Activated naive CD4-positive, alpha-beta T cell treated with anti-CD3 and anti-CD28 coated beads for 36 hours (primary cell): ENCODE measurements at regions not wholly inside any gene's neighbourhood (a gene's known extent, or its start where the extent isn't known, plus 50 kb on each side); places are given as distances from the start of the nearest gene placed in this dataset.

ENCODE experiments used
- CTCF ChIA-PET: fragments of 350-600 bp; sonication (Branson Sonifier 250); formaldehyde crosslinking; loops from one replicate; lab custom pipeline; 2021; ENCODE audit warnings: antibody characterized with exemption; lab: Charles Lee
- DNase-seq: peaks from one replicate; pipeline ENCODE4 v3.0.0-alpha.2; 2020
- H3K27ac Mint-ChIP-seq: one replicate; pipeline ENCODE4 v1.8.0; 2021; ENCODE audit warnings: mild to moderate bottlenecking, mixed read lengths
- H3K27me3 Mint-ChIP-seq: one replicate; pipeline ENCODE4 v1.8.0; 2021; ENCODE audit warnings: low read depth, mixed read lengths
- H3K36me3 Mint-ChIP-seq: one replicate; pipeline ENCODE4 v1.8.0; 2021; ENCODE audit warnings: low read depth, mixed read lengths
- H3K4me1 Mint-ChIP-seq: one replicate; pipeline ENCODE4 v1.8.0; 2021; ENCODE audit warnings: low read depth, mixed read lengths
- H3K4me3 Mint-ChIP-seq: one replicate; pipeline ENCODE4 v1.8.0; 2021; ENCODE audit warnings: mild to moderate bottlenecking, moderate library complexity, mixed read lengths
- H3K9me3 Mint-ChIP-seq: one replicate; pipeline ENCODE4 v1.8.0; 2021; ENCODE audit warnings: mixed read lengths
- intact Hi-C: fragments of 100-400 bp; cut with micrococcal nuclease; formaldehyde crosslinking; loops from one replicate; pipeline ENCODE4 v1.15.1; 2023

- Mint-ChIP-seq H3K9me3 (no peaks in the 10 kb centered on the region), H3K27me3 (peaks cover 5% of the 10 kb centered on the region), H3K4me3 (no peak overlapping the region), H3K27ac (no peak overlapping the region), H3K4me1 (no peaks in the 10 kb centered on the region), H3K36me3 (no peaks in the 10 kb centered on the region)
- CTCF ChIA-PET: no interaction called here
- intact Hi-C loops: no loop called here
- no peak for DNase-seq
These were observed 425.8 kb upstream of the STEAP1 start for GRCh38 chr7:89728481-89728880.

- intact Hi-C loops: no loop called here
- Mint-ChIP-seq H3K27me3 (peaks cover 4% of the 10 kb centered on the region), H3K36me3 (no peaks in the 10 kb centered on the region), H3K4me3 (no peak overlapping the region), H3K27ac (no peak overlapping the region), H3K9me3 (peaks cover 3% of the 10 kb centered on the region), H3K4me1 (no peaks in the 10 kb centered on the region)
- CTCF ChIA-PET: no interaction called here
- no peak for DNase-seq
These were observed 422.4 kb upstream of the STEAP1 start for GRCh38 chr7:89731751-89732445.

- CTCF ChIA-PET: no interaction called here
- DNase-seq: no peak
- intact Hi-C loops: no loop called here
- Mint-ChIP-seq H3K4me1 (no peaks in the 10 kb centered on the region), H3K36me3 (no peaks in the 10 kb centered on the region), H3K27me3 (peaks cover 3% of the 10 kb centered on the region), H3K27ac (no peak overlapping the region), H3K4me3 (no peak overlapping the region), H3K9me3 (peaks cover 3% of the 10 kb centered on the region)
These were observed 415.7 kb upstream of the STEAP1 start for GRCh38 chr7:89738549-89738948.

- intact Hi-C loops: no loop called here
- no peaks in the 10 kb centered on the region for H3K36me3 Mint-ChIP-seq
- DNase-seq: no peak
- H3K27me3 Mint-ChIP-seq: no peaks in the 10 kb centered on the region
- no peak overlapping the region for H3K4me3 Mint-ChIP-seq
- H3K4me1 Mint-ChIP-seq: no peaks in the 10 kb centered on the region
- CTCF ChIA-PET: no interaction called here
- no peak overlapping the region for H3K27ac Mint-ChIP-seq
- H3K9me3 Mint-ChIP-seq: no peaks in the 10 kb centered on the region
These were observed 396.4 kb upstream of the STEAP1 start for GRCh38 chr7:89757910-89758309.

GRCh38 chr7:89760690-89761089 lies 393.6 kb upstream of the STEAP1 start:
- Mint-ChIP-seq H3K9me3 (no peaks in the 10 kb centered on the region), H3K27me3 (no peaks in the 10 kb centered on the region), H3K4me3 (no peak overlapping the region), H3K36me3 (no peaks in the 10 kb centered on the region), H3K4me1 (no peaks in the 10 kb centered on the region), H3K27ac (no peak overlapping the region)
- CTCF ChIA-PET: no interaction called here
- no peak for DNase-seq
- intact Hi-C loops: no loop called here

- Mint-ChIP-seq H3K27ac (no peak overlapping the region), H3K4me3 (no peak overlapping the region), H3K36me3 (no peaks in the 10 kb centered on the region), H3K4me1 (no peaks in the 10 kb centered on the region), H3K27me3 (no peaks in the 10 kb centered on the region), H3K9me3 (no peaks in the 10 kb centered on the region)
- CTCF ChIA-PET: no interaction called here
- no peak for DNase-seq
- intact Hi-C loops: no loop called here
These were observed 393.1 kb upstream of the STEAP1 start for GRCh38 chr7:89761173-89761572.

- H3K27me3 Mint-ChIP-seq: peaks cover 2% of the 10 kb centered on the region
- no peak overlapping the region for H3K4me3 Mint-ChIP-seq
- H3K27ac Mint-ChIP-seq: no peak overlapping the region
- H3K9me3 Mint-ChIP-seq: no peaks in the 10 kb centered on the region
- intact Hi-C loops: loop anchor here (1.0 kb wide), 1 partner anchor 981 kb away; no protein-coding TSS in a partner anchor
- no peaks in the 10 kb centered on the region for H3K4me1 Mint-ChIP-seq
- CTCF ChIA-PET: no interaction called here
- no peak for DNase-seq
- H3K36me3 Mint-ChIP-seq: no peaks in the 10 kb centered on the region
These were observed 384.1 kb upstream of the STEAP1 start for GRCh38 chr7:89770161-89770560.

GRCh38 chr7:89771003-89771636 lies 383.1 kb upstream of the STEAP1 start:
- intact Hi-C loops: no loop called here

GRCh38 chr7:89772276-89772675 lies 382.0 kb upstream of the STEAP1 start:
- no peak for DNase-seq
- Mint-ChIP-seq H3K27ac (no peak overlapping the region), H3K9me3 (no peaks in the 10 kb centered on the region), H3K36me3 (no peaks in the 10 kb centered on the region), H3K4me1 (no peaks in the 10 kb centered on the region), H3K27me3 (peaks cover 2% of the 10 kb centered on the region), H3K4me3 (no peak overlapping the region)
- intact Hi-C loops: no loop called here
- CTCF ChIA-PET: no interaction called here

More at GRCh38 chr7:89771003-89771636, 383.1 kb upstream of the STEAP1 start:
- Mint-ChIP-seq H3K27ac (no peak overlapping the region), H3K27me3 (peaks cover 2% of the 10 kb centered on the region), H3K4me3 (no peak overlapping the region), H3K9me3 (no peaks in the 10 kb centered on the region), H3K4me1 (no peaks in the 10 kb centered on the region), H3K36me3 (no peaks in the 10 kb centered on the region)
- no peak for DNase-seq
- CTCF ChIA-PET: interaction anchor here (0.7 kb wide), 2 partner anchors 140 to 180 kb away, joined by 3 to 4 read pairs; no protein-coding TSS in a partner anchor

- Mint-ChIP-seq H3K9me3 (no peaks in the 10 kb centered on the region), H3K4me3 (no peak overlapping the region), H3K27ac (no peak overlapping the region), H3K27me3 (no peaks in the 10 kb centered on the region), H3K4me1 (no peaks in the 10 kb centered on the region), H3K36me3 (no peaks in the 10 kb centered on the region)
- intact Hi-C loops: no loop called here
- no peak for DNase-seq
- CTCF ChIA-PET: no interaction called here
These were observed 380.7 kb upstream of the STEAP1 start for GRCh38 chr7:89773611-89774010.

- CTCF ChIA-PET: no interaction called here
- Mint-ChIP-seq H3K36me3 (no peaks in the 10 kb centered on the region), H3K4me1 (no peaks in the 10 kb centered on the region), H3K27ac (no peak overlapping the region), H3K9me3 (peaks cover 1% of the 10 kb centered on the region), H3K27me3 (no peaks in the 10 kb centered on the region), H3K4me3 (no peak overlapping the region)
- intact Hi-C loops: no loop called here
- DNase-seq: no peak
These were observed 378.8 kb upstream of the STEAP1 start for GRCh38 chr7:89775459-89775858.

GRCh38 chr7:89776980-89777379 lies 377.3 kb upstream of the STEAP1 start:
- Mint-ChIP-seq H3K4me1 (no peaks in the 10 kb centered on the region), H3K4me3 (no peak overlapping the region), H3K36me3 (no peaks in the 10 kb centered on the region), H3K27ac (no peak overlapping the region), H3K27me3 (no peaks in the 10 kb centered on the region), H3K9me3 (peaks cover 1% of the 10 kb centered on the region)
- intact Hi-C loops: no loop called here
- DNase-seq: no peak
- CTCF ChIA-PET: no interaction called here

- no peak overlapping the region for H3K4me3 Mint-ChIP-seq
- CTCF ChIA-PET: no interaction called here
- DNase-seq: no peak
- H3K27ac Mint-ChIP-seq: no peak overlapping the region
- no peaks in the 10 kb centered on the region for H3K4me1 Mint-ChIP-seq
- intact Hi-C loops: no loop called here
- H3K27me3 Mint-ChIP-seq: no peaks in the 10 kb centered on the region
- peaks cover 1% of the 10 kb centered on the region for H3K9me3 Mint-ChIP-seq
- H3K36me3 Mint-ChIP-seq: no peaks in the 10 kb centered on the region
These were observed 376.8 kb upstream of the STEAP1 start for GRCh38 chr7:89777499-89777898.
